ENCODE measurements at regions not wholly inside any gene's neighbourhood (a gene's known extent, or its start where the extent isn't known, plus 50 kb on each side); places are given as distances from the start of the nearest gene placed in this dataset.

DNA sequence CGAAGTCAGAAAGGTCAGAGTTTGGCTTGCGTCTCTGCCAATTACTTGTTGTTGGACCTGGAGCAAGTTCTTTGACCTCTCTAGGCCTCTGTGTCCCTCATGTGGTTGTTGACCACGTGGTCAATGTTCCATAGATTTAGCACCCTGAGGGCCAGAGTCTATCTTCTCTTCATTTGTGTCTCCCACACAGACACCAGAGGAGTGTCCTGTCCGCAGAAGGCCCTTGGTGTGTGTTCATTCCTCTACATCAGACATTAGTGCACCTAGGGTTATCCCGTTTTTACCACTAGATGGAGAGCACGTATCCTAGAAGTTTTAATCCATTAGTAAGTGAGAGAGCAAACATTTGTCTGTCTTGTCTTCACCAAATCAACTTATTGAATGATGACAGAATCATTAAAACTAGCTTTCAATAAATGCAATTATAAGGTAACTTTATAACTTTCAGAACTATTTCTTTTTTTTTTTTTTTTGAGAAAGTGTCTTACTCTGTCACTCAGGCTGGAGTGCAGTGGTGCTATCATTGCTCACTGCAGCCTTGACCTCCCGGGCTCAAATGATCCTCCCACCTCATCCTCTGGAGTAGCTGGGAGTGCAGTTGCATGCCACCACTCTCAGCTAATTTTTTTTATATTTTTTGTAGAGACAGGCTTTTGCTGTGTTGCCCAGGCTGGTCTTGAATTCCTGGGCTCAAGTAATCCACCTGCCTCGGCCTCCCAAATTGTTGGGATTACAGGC is 122.5 kb upstream of the ANKRD1 start:
- Histone ChIP-seq H3K9me3 (ENCODE audit: insufficient read depth, low read depth, low read length) (no peaks in the 10 kb centered on the region; the same call in 1 of the 2 replicates), H3K4me3 (ENCODE audit: low read length) (no peak overlapping the region), H3K27me3 (ENCODE audit: insufficient read depth, low read length) (no peaks in the 10 kb centered on the region), H3K36me3 (ENCODE audit: insufficient read depth, low read depth, low read length) (no peaks in the 10 kb centered on the region), H3K27ac (ENCODE audit: low read length) (no peak overlapping the region), H3K9ac (ENCODE audit: low read depth, low read length) (no peak overlapping the region), H3K4me1 (ENCODE audit: insufficient read depth, low read length) (no peaks in the 10 kb centered on the region)

- no peaks in the 10 kb centered on the region for H3K36me3 ChIP-seq (ENCODE audit: insufficient read depth, low read depth, low read length)
- no peaks in the 10 kb centered on the region; the same call in 1 of the 2 replicates for H3K9me3 ChIP-seq (ENCODE audit: insufficient read depth, low read depth, low read length)
- H3K9ac ChIP-seq (ENCODE audit: low read depth, low read length) = no peak overlapping the region
- no peaks in the 10 kb centered on the region for H3K27me3 ChIP-seq (ENCODE audit: insufficient read depth, low read length)
- no peak overlapping the region for H3K4me3 ChIP-seq (ENCODE audit: low read length)
- peaks cover 7% of the 10 kb centered on the region; the same call in 1 of the 2 replicates for H3K4me1 ChIP-seq (ENCODE audit: insufficient read depth, low read length)
- H3K27ac ChIP-seq (ENCODE audit: low read length) = no peak overlapping the region
Measured at GRCh38 chr10:91046869-91047268, 126.0 kb upstream of the ANKRD1 start.

- Histone ChIP-seq H3K27me3 (ENCODE audit: insufficient read depth, low read length) (no peaks in the 10 kb centered on the region), H3K36me3 (ENCODE audit: insufficient read depth, low read depth, low read length) (no peaks in the 10 kb centered on the region), H3K4me1 (ENCODE audit: insufficient read depth, low read length) (peaks cover 7% of the 10 kb centered on the region; the same call in 1 of the 2 replicates), H3K9ac (ENCODE audit: low read depth, low read length) (no peak overlapping the region), H3K27ac (ENCODE audit: low read length) (no peak overlapping the region), H3K9me3 (ENCODE audit: insufficient read depth, low read depth, low read length) (no peaks in the 10 kb centered on the region; the same call in 1 of the 2 replicates), H3K4me3 (ENCODE audit: low read length) (no peak overlapping the region)
Measured at GRCh38 chr10:91048380-91048779, 127.5 kb upstream of the ANKRD1 start.

GRCh38 chr10:91049296-91049987 is 128.6 kb upstream of the ANKRD1 start:
- Histone ChIP-seq H3K9ac (ENCODE audit: low read depth, low read length) (no peak overlapping the region), H3K36me3 (ENCODE audit: insufficient read depth, low read depth, low read length) (no peaks in the 10 kb centered on the region), H3K27ac (ENCODE audit: low read length) (no peak overlapping the region), H3K4me3 (ENCODE audit: low read length) (no peak overlapping the region), H3K4me1 (ENCODE audit: insufficient read depth, low read length) (peaks cover 7% of the 10 kb centered on the region; the same call in 1 of the 2 replicates), H3K27me3 (ENCODE audit: insufficient read depth, low read length) (no peaks in the 10 kb centered on the region), H3K9me3 (ENCODE audit: insufficient read depth, low read depth, low read length) (no peaks in the 10 kb centered on the region; the same call in 1 of the 2 replicates)

GRCh38 chr10:91049988-91050360 is 129.1 kb upstream of the ANKRD1 start:
- no peaks in the 10 kb centered on the region; the same call in 1 of the 2 replicates for H3K9me3 ChIP-seq (ENCODE audit: insufficient read depth, low read depth, low read length)
- no peaks in the 10 kb centered on the region for H3K27me3 ChIP-seq (ENCODE audit: insufficient read depth, low read length)
- H3K36me3 ChIP-seq (ENCODE audit: insufficient read depth, low read depth, low read length) = no peaks in the 10 kb centered on the region
- peaks cover 7% of the 10 kb centered on the region; the same call in 1 of the 2 replicates for H3K4me1 ChIP-seq (ENCODE audit: insufficient read depth, low read length)
- no peak overlapping the region for H3K4me3 ChIP-seq (ENCODE audit: low read length)
- H3K9ac ChIP-seq (ENCODE audit: low read depth, low read length) = no peak overlapping the region
- no peak overlapping the region for H3K27ac ChIP-seq (ENCODE audit: low read length)

DNA sequence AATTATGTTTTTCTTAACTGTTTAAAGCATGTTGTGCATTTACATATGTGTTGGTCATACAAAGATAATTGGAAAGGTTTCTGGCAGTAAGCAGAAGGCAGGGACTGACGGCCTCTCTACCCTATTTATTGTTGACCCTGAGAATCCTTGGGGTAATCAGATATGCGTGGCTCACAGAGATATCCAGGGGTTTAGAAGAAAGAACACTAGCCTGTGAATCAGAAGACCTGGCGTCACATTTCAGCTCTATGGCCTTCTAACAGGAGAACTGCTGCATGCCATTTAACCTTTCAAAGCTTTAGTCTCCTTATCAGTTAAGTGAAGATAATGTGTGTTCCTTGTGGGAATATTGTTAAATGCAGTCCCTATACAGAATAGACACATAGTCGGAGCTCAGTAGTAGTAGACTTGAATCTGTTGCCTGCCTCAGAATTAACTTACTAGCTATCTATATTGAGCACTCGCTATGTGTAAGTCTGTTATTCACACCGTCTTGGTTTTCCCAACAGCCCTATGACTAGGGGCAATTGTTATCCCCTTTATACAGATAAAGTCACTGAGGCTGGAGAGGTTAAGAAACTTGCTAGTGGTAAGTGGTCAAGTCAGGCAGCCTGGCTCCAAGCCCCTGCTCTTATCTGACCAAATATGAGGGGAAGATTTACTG is 129.6 kb upstream of the ANKRD1 start:
- Histone ChIP-seq H3K36me3 (ENCODE audit: insufficient read depth, low read depth, low read length) (no peaks in the 10 kb centered on the region), H3K9me3 (ENCODE audit: insufficient read depth, low read depth, low read length) (no peaks in the 10 kb centered on the region; the same call in 1 of the 2 replicates), H3K4me1 (ENCODE audit: insufficient read depth, low read length) (peaks cover 7% of the 10 kb centered on the region; the same call in 1 of the 2 replicates), H3K4me3 (ENCODE audit: low read length) (no peak overlapping the region), H3K9ac (ENCODE audit: low read depth, low read length) (no peak overlapping the region), H3K27me3 (ENCODE audit: insufficient read depth, low read length) (no peaks in the 10 kb centered on the region), H3K27ac (ENCODE audit: low read length) (no peak overlapping the region)

- H3K27ac ChIP-seq (ENCODE audit: low read length) = no peak overlapping the region
- peaks cover 7% of the 10 kb centered on the region; the same call in 1 of the 2 replicates for H3K4me1 ChIP-seq (ENCODE audit: insufficient read depth, low read length)
Measured at GRCh38 chr10:91051829-91052228, 130.9 kb upstream of the ANKRD1 start.

GRCh38 chr10:91054325-91054724 is 133.4 kb upstream of the ANKRD1 start:
- Histone ChIP-seq H3K9me3 (ENCODE audit: insufficient read depth, low read depth, low read length) (no peaks in the 10 kb centered on the region), H3K36me3 (ENCODE audit: insufficient read depth, low read depth, low read length) (no peaks in the 10 kb centered on the region), H3K27ac (ENCODE audit: low read length) (no peak overlapping the region), H3K27me3 (ENCODE audit: insufficient read depth, low read length) (no peaks in the 10 kb centered on the region), H3K9ac (ENCODE audit: low read depth, low read length) (no peak overlapping the region), H3K4me1 (ENCODE audit: insufficient read depth, low read length) (peaks cover 7% of the 10 kb centered on the region; the same call in 1 of the 2 replicates), H3K4me3 (ENCODE audit: low read length) (no peak overlapping the region)

More at GRCh38 chr10:91051829-91052228, 130.9 kb upstream of the ANKRD1 start:
- no peak overlapping the region for H3K9ac ChIP-seq (ENCODE audit: low read depth, low read length)
- H3K9me3 ChIP-seq (ENCODE audit: insufficient read depth, low read depth, low read length) = no peaks in the 10 kb centered on the region
- no peaks in the 10 kb centered on the region for H3K36me3 ChIP-seq (ENCODE audit: insufficient read depth, low read depth, low read length)
- no peaks in the 10 kb centered on the region for H3K27me3 ChIP-seq (ENCODE audit: insufficient read depth, low read length)
- no peak overlapping the region for H3K4me3 ChIP-seq (ENCODE audit: low read length)

DNA sequence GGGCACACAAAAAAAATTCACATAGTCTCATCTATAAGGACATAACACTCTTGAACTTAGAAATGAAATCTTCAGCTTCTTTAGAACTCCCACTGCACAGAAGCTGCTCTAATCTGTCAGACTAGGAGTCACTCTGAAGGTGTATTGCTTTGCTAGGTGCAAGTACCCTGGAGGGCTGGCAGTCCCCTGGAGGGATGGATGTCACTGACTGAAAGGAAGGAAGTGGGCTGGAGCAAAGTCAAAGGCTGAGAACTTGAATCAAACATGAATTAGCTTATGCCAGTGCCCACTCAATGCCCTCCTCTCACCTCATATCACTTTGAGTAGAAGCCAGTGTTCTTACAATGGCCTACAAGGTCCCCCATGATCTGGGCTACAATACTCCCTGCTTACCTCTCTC is 140.3 kb upstream of the ANKRD1 start:
- Histone ChIP-seq H3K27me3 (ENCODE audit: insufficient read depth, low read length) (no peaks in the 10 kb centered on the region), H3K4me1 (ENCODE audit: insufficient read depth, low read length) (no peaks in the 10 kb centered on the region), H3K9me3 (ENCODE audit: insufficient read depth, low read depth, low read length) (no peaks in the 10 kb centered on the region), H3K9ac (ENCODE audit: low read depth, low read length) (no peak overlapping the region), H3K4me3 (ENCODE audit: low read length) (no peak overlapping the region), H3K36me3 (ENCODE audit: insufficient read depth, low read depth, low read length) (no peaks in the 10 kb centered on the region), H3K27ac (ENCODE audit: low read length) (no peak overlapping the region)

GRCh38 chr10:91061608-91062007 is 140.7 kb upstream of the ANKRD1 start:
- no peaks in the 10 kb centered on the region for H3K9me3 ChIP-seq (ENCODE audit: insufficient read depth, low read depth, low read length)
- H3K27me3 ChIP-seq (ENCODE audit: insufficient read depth, low read length) = no peaks in the 10 kb centered on the region
- H3K4me1 ChIP-seq (ENCODE audit: insufficient read depth, low read length) = no peaks in the 10 kb centered on the region
- no peaks in the 10 kb centered on the region for H3K36me3 ChIP-seq (ENCODE audit: insufficient read depth, low read depth, low read length)
- H3K27ac ChIP-seq (ENCODE audit: low read length) = no peak overlapping the region
- H3K4me3 ChIP-seq (ENCODE audit: low read length) = no peak overlapping the region
- H3K9ac ChIP-seq (ENCODE audit: low read depth, low read length) = no peak overlapping the region

DNA sequence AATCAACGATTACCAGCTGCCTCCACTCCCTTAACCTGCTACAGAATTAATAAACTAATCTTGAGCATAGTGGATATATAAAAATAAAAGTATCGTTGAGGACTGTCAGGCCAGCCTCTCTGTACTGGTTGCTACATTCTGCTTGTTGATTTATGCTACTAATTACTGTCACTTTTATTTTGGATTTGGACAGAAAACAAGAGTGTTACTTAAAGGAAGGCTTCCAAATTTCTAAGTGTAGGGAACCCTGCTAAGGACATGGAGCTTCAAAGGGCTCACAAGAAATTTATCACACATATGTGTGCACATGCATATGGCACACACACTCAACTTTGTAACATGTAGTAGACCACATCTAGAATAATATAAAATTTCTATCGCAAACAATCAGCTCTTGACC is 141.2 kb upstream of the ANKRD1 start:
- no peak overlapping the region for H3K27ac ChIP-seq (ENCODE audit: low read length)
- no peaks in the 10 kb centered on the region for H3K9me3 ChIP-seq (ENCODE audit: insufficient read depth, low read depth, low read length)
- H3K4me1 ChIP-seq (ENCODE audit: insufficient read depth, low read length) = no peaks in the 10 kb centered on the region
- no peak overlapping the region for H3K4me3 ChIP-seq (ENCODE audit: low read length)
- H3K36me3 ChIP-seq (ENCODE audit: insufficient read depth, low read depth, low read length) = no peaks in the 10 kb centered on the region
- H3K9ac ChIP-seq (ENCODE audit: low read depth, low read length) = no peak overlapping the region
- no peaks in the 10 kb centered on the region for H3K27me3 ChIP-seq (ENCODE audit: insufficient read depth, low read length)
